Endodermal cell (in vitro differentiated cells): ENCODE measurements at regions not wholly inside any gene's neighbourhood (a gene's known extent, or its start where the extent isn't known, plus 50 kb on each side); places are given as distances from the start of the nearest gene placed in this dataset.

ENCODE experiments used
- DNase-seq: peaks from one replicate; pipeline ENCODE4 v3.0.0-alpha.2; 2017
- H3K27ac ChIP-seq: 2 replicates; pipeline ENCODE4 v1.5.1; 2013; ENCODE audit warnings: mild to moderate bottlenecking, low read depth, low read length, moderate library complexity
- H3K27me3 ChIP-seq: 2 replicates; pipeline ENCODE4 v1.6.1; 2013; ENCODE audit warnings: mild to moderate bottlenecking, low read length, moderate library complexity; ENCODE audit not compliant: insufficient read depth, control insufficient read depth, poor library complexity, severe bottlenecking
- H3K36me3 ChIP-seq: 2 replicates; pipeline ENCODE4 v1.7.0; 2013; ENCODE audit warnings: mild to moderate bottlenecking, low read length, moderate library complexity; ENCODE audit not compliant: control insufficient read depth, insufficient read depth
- H3K4me1 ChIP-seq: one replicate; pipeline ENCODE4 v1.7.0; 2013; ENCODE audit warnings: low read length; ENCODE audit not compliant: control insufficient read depth, insufficient read depth
- H3K4me3 ChIP-seq: 2 replicates; pipeline ENCODE4 v1.5.1; 2013; ENCODE audit warnings: mild to moderate bottlenecking, low read length, moderate library complexity
- H3K9ac ChIP-seq: 2 replicates; pipeline ENCODE4 v1.6.1; 2013; ENCODE audit warnings: mild to moderate bottlenecking, low read length, moderate library complexity; ENCODE audit not compliant: poor library complexity, severe bottlenecking; ENCODE audit errors: extremely low read depth
- H3K9me3 ChIP-seq: 2 replicates; pipeline ENCODE4 v1.6.1; 2013; ENCODE audit warnings: mild to moderate bottlenecking, low read length, moderate library complexity; ENCODE audit not compliant: control insufficient read depth
- H3K27ac Mint-ChIP-seq: 2 replicates; pipeline ENCODE4 v1.8.0; 2020; ENCODE audit warnings: mixed read lengths
- H3K27me3 Mint-ChIP-seq: 2 replicates; pipeline ENCODE4 v1.8.0; 2021; ENCODE audit warnings: mild to moderate bottlenecking, mixed read lengths; ENCODE audit not compliant: insufficient read depth
- H3K36me3 Mint-ChIP-seq: 2 replicates; pipeline ENCODE4 v1.8.0; 2020; ENCODE audit warnings: low read depth, mixed read lengths
- H3K4me1 Mint-ChIP-seq: 2 replicates; pipeline ENCODE4 v1.8.0; 2020; ENCODE audit warnings: mixed read lengths
- H3K4me3 Mint-ChIP-seq: 2 replicates; pipeline ENCODE4 v1.8.0; 2020; ENCODE audit warnings: mild to moderate bottlenecking, moderate library complexity, mixed read lengths
- H3K9me3 Mint-ChIP-seq: 2 replicates; pipeline ENCODE4 v1.8.0; 2020; ENCODE audit warnings: mild to moderate bottlenecking, mixed read lengths
- CTCF ChIP-seq: fragments of 200-600 bp; sonication (generic); conservative IDR thresholded peaks from 2 replicates; pipeline ENCODE4 v1.5.0; 2021; ENCODE audit warnings: antibody characterized with exemption, mild to moderate bottlenecking
- WGBS, 2 experiments: methylation state at CpG; one replicate each; pipeline versions ENCODE4 v1.1.5 to v1.1.7; 2013; ENCODE audit warnings: missing lambda C conversion rate in 2 of 2, mixed read lengths in 1 of 2; ENCODE audit not compliant: insufficient coverage in 1 of 2, insufficient read length in 1 of 2; 5-methylcytosine and 5-hydroxymethylcytosine counted together

GRCh38 chr5:113969901-113970300 is 392.0 kb upstream of the KCNN2 start:
- Histone ChIP-seq H3K36me3 (no peaks in the 10 kb centered on the region), H3K27ac (no peak overlapping the region), H3K4me1 (no peaks in the 10 kb centered on the region), H3K9ac (no peak overlapping the region), H3K9me3 (no peaks in the 10 kb centered on the region), H3K27me3 (no peaks in the 10 kb centered on the region), H3K4me3 (no peak overlapping the region)
- Mint-ChIP-seq H3K27ac (no peak overlapping the region), H3K36me3 (no peaks in the 10 kb centered on the region), H3K4me3 (no peak overlapping the region), H3K4me1 (peaks cover 2% of the 10 kb centered on the region), H3K27me3 (no peaks in the 10 kb centered on the region), H3K9me3 (no peaks in the 10 kb centered on the region)
- DNase-seq = no peak
- no peak for TF ChIP-seq CTCF

GRCh38 chr5:113971454-113971853 is 390.4 kb upstream of the KCNN2 start:
- WGBS, 2 experiments = 71 to 80% methylated on average over 1 of the region's 1 CpG
- no peaks in the 10 kb centered on the region for H3K27me3 Mint-ChIP-seq
- no peak overlapping the region for H3K9ac ChIP-seq

GRCh38 chr5:113974976-113975375 is 386.9 kb upstream of the KCNN2 start:
- Histone ChIP-seq H3K4me1 (no peaks in the 10 kb centered on the region), H3K36me3 (no peaks in the 10 kb centered on the region), H3K27me3 (no peaks in the 10 kb centered on the region), H3K9ac (no peak overlapping the region), H3K27ac (no peak overlapping the region), H3K9me3 (no peaks in the 10 kb centered on the region), H3K4me3 (no peak overlapping the region)
- DNase-seq = no peak
- WGBS, 2 experiments = 100% methylated on average over 1 of the region's 1 CpG; no CpG with 5 or more reads in 1 of the 2 experiments
- H3K27me3 Mint-ChIP-seq = no peaks in the 10 kb centered on the region
- H3K4me3 Mint-ChIP-seq = no peak overlapping the region
- no peaks in the 10 kb centered on the region for H3K9me3 Mint-ChIP-seq
- H3K27ac Mint-ChIP-seq = no peak overlapping the region
- TF ChIP-seq CTCF = no peak
- no peaks in the 10 kb centered on the region for H3K36me3 Mint-ChIP-seq
- no peaks in the 10 kb centered on the region for H3K4me1 Mint-ChIP-seq

More at GRCh38 chr5:113971454-113971853, 390.4 kb upstream of the KCNN2 start:
- Mint-ChIP-seq H3K27ac (no peak overlapping the region), H3K4me3 (no peak overlapping the region), H3K9me3 (no peaks in the 10 kb centered on the region), H3K36me3 (no peaks in the 10 kb centered on the region), H3K4me1 (no peaks in the 10 kb centered on the region)
- TF ChIP-seq CTCF = no peak
- Histone ChIP-seq H3K9me3 (no peaks in the 10 kb centered on the region), H3K4me3 (no peak overlapping the region), H3K4me1 (no peaks in the 10 kb centered on the region), H3K27me3 (no peaks in the 10 kb centered on the region), H3K27ac (no peak overlapping the region), H3K36me3 (no peaks in the 10 kb centered on the region)
- DNase-seq = no peak
